Upper lobe of left lung (tissue), 6 donors: ENCODE measurements at regions not wholly inside any gene's neighbourhood (a gene's known extent, or its start where the extent isn't known, plus 50 kb on each side); places are given as distances from the start of the nearest gene placed in this dataset.

Experiments
- ATAC-seq, 2 donors: fragments of 200-7000 bp; cut with Tn5 transposase; one replicate each; pipeline ENCODE4 v1.9.1; 2022; ENCODE audit warnings: mild to moderate bottlenecking in 2 of 2, moderate library complexity in 2 of 2; ENCODE audit not compliant: low FRiP score in 2 of 2
- DNase-seq, 2 donors: peaks; one replicate each; pipeline ENCODE4 v3.0.0-alpha.2; 2019 to 2020
- H3K27ac ChIP-seq, 4 donors: fragments of 200-600 bp; sonication (generic); one replicate each; pipeline ENCODE4 v1.5.1; 2016 to 2019
- H3K27me3 ChIP-seq, 4 donors: fragments of 200-600 bp; sonication (generic); one replicate each; pipeline ENCODE4 v1.5.1; 2017 to 2019
- H3K36me3 ChIP-seq, 4 donors: fragments of 200-600 bp; sonication (generic); one replicate each; pipeline ENCODE4 v1.5.1; 2016 to 2019
- H3K4me1 ChIP-seq, 4 donors: fragments of 200-600 bp; sonication (generic); one replicate each; pipeline ENCODE4 v1.5.1; 2018 to 2019
- H3K4me3 ChIP-seq, 4 donors: fragments of 200-600 bp; sonication (generic); one replicate each; pipeline ENCODE4 v1.5.1; 2017 to 2019; ENCODE audit warnings: mild to moderate bottlenecking in 2 of 4, moderate library complexity in 1 of 4
- H3K9me3 ChIP-seq, 4 donors: fragments of 200-600 bp; sonication (generic); one replicate each; pipeline ENCODE4 v1.5.1; 2018 to 2019
- EP300 ChIP-seq, 4 donors: sonication (generic); formaldehyde crosslinking; IDR thresholded peaks; one replicate each; pipeline ENCODE4 v1.5.1; 2017; ENCODE audit warnings: antibody characterized with exemption in 4 of 4, control low read depth in 2 of 4
- POLR2A ChIP-seq, 4 donors: fragments of 450-650 bp; IDR thresholded peaks; one replicate each; pipeline ENCODE4 v1.5.1; 2016 to 2017; ENCODE audit warnings: antibody characterized with exemption in 4 of 4, mild to moderate bottlenecking in 2 of 4
- POLR2AphosphoS5 ChIP-seq, 2 donors: sonication (generic); formaldehyde crosslinking; IDR thresholded peaks; one replicate each; pipeline ENCODE4 v1.5.1; 2017; ENCODE audit warnings: antibody characterized with exemption in 2 of 2
- WGBS, 2 donors: methylation state at CpG; one replicate each; pipeline ENCODE4 v1.1.5; 2017 to 2018; 5-methylcytosine and 5-hydroxymethylcytosine counted together
- TF ChIP-seq, protein P1 (sequence below), 6 experiments: fragments of 450-650 bp in 4 of 6; fragments of 200-600 bp in 2 of 6; sonication (generic) in 2 of 6; IDR thresholded peaks; one replicate each; pipeline ENCODE4 v1.5.1; 2016 to 2019; ENCODE audit warnings: antibody characterized with exemption in 6 of 6
- donor health status: DM: no; HTN: no; CAD: no; lungs with moderate emphysema.
- donor health status: DM: no; HTN: yes; CAD: no; lungs with severe emphysema.

DNA sequence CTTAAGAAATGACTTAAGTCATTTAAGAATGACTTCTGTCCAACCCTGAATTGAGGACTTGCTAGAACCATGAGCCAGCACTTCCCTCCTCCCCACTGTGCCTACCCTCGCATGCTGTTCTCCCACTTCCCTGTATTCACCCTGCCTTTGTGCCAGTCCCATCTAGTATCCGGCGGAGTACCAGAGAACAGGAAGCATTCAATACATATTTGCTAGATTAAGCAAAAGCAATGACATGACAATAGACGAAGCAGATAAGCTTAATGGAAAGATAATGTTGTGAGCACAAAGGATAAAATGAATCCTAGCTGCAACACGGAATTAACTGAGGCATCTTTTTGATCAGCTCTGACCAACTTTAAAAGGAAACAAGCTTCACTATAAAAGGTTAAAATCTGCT is 328.5 kb downstream of the TDRD15 start:
- TF ChIP-seq, protein P1, sequence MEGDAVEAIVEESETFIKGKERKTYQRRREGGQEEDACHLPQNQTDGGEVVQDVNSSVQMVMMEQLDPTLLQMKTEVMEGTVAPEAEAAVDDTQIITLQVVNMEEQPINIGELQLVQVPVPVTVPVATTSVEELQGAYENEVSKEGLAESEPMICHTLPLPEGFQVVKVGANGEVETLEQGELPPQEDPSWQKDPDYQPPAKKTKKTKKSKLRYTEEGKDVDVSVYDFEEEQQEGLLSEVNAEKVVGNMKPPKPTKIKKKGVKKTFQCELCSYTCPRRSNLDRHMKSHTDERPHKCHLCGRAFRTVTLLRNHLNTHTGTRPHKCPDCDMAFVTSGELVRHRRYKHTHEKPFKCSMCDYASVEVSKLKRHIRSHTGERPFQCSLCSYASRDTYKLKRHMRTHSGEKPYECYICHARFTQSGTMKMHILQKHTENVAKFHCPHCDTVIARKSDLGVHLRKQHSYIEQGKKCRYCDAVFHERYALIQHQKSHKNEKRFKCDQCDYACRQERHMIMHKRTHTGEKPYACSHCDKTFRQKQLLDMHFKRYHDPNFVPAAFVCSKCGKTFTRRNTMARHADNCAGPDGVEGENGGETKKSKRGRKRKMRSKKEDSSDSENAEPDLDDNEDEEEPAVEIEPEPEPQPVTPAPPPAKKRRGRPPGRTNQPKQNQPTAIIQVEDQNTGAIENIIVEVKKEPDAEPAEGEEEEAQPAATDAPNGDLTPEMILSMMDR (IDR thresholded peaks at IDR 0.05), result no peak
- TF ChIP-seq POLR2AphosphoS5 (IDR thresholded peaks at IDR 0.05) (no peak), POLR2A (IDR thresholded peaks at IDR 0.05) (no peak), EP300 (IDR thresholded peaks at IDR 0.05) (no peak)
- ATAC-seq, result no peak
- H3K36me3 ChIP-seq, result no peaks in the 10 kb centered on the region

DNA sequence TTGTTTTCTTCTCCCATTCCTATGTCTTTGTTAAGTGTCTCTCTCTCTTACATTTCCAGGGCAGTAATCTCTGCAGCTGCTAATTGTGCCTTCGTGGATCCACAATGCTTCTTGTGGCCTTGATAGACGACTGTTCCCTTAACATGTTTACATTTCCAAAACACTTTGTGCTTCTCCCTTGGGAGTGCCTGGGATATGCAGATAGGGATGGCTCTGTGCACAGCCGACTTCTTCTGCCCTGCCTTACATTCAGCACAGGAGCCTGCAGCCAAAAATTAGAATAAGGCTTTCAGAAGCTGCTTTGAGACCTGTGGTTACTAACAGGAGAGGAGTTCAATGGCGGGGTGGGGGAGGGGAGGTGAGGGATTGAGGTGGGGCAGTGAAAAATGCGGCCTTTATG is 328.9 kb downstream of the TDRD15 start:
- Histone ChIP-seq H3K27me3 (no peaks in the 10 kb centered on the region), H3K4me1 (no peaks in the 10 kb centered on the region), H3K27ac (no peak overlapping the region), H3K36me3 (no peaks in the 10 kb centered on the region), H3K9me3 (no peaks in the 10 kb centered on the region), H3K4me3 (no peak overlapping the region)
- ATAC-seq (no peak), DNase-seq (no peak)
- WGBS, 2 donors, result 39 to 42% methylated on average over 5 of the region's 5 CpGs
- TF ChIP-seq EP300 (IDR thresholded peaks at IDR 0.05) (no peak), POLR2AphosphoS5 (IDR thresholded peaks at IDR 0.05) (no peak), POLR2A (IDR thresholded peaks at IDR 0.05) (no peak)
- TF ChIP-seq, protein P1 (IDR thresholded peaks at IDR 0.05), result no peak

More for the DNA sequence above, 328.5 kb downstream of the TDRD15 start:
- no peak for DNase-seq
- Histone ChIP-seq H3K27me3 (no peaks in the 10 kb centered on the region), H3K4me3 (no peak overlapping the region), H3K27ac (no peak overlapping the region), H3K4me1 (no peaks in the 10 kb centered on the region), H3K9me3 (no peaks in the 10 kb centered on the region)
- WGBS, 2 donors, result 46 to 48% methylated on average over 5 of the region's 5 CpGs

DNA sequence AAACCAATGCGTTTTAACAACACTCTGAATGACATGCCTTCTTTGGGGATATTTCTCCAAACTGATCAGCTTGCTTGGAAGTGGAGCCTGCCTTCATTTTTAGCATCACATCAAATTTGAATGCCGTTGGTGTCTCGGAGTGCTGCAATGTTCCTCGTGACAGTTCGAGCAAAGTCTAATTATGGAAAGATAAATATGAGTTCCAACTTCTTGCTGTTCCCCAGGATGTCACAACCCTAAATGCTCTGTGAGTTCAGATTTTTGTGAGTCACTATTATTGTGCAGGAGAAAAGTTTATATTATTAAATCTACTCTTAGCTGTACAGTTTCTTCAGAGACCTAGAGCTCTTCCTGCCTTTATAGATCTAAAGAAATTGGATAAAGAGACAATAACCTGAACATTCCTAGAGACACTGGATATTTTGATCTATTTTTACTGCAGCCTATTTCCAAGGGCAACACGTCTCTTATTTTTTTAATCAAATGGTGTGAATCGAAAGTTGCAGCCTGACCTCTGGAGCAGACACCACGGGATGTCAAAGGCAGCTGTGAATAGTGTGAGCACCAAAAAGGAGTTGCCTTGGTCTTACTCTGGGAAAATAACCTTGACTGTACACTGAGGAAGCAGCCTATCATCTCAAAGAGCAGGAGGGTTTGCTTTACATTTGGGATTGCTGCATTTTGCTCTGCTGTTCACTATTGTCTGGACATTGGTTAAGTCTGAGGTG is 330.1 kb downstream of the TDRD15 start:
- ATAC-seq, result no peak
- Histone ChIP-seq H3K4me1 (no peaks in the 10 kb centered on the region), H3K27ac (no peak overlapping the region), H3K9me3 (no peaks in the 10 kb centered on the region), H3K4me3 (no peak overlapping the region), H3K27me3 (no peaks in the 10 kb centered on the region), H3K36me3 (no peaks in the 10 kb centered on the region)
- DNase-seq, result no peak
- TF ChIP-seq POLR2AphosphoS5 (IDR thresholded peaks at IDR 0.05), result no peak
- no peak for TF ChIP-seq POLR2A (IDR thresholded peaks at IDR 0.05)
- no peak for TF ChIP-seq EP300 (IDR thresholded peaks at IDR 0.05)
- TF ChIP-seq, protein P1 (IDR thresholded peaks at IDR 0.05), result no peak
- WGBS, 2 donors, result 76 to 83% methylated on average over 8 of the region's 8 CpGs

DNA sequence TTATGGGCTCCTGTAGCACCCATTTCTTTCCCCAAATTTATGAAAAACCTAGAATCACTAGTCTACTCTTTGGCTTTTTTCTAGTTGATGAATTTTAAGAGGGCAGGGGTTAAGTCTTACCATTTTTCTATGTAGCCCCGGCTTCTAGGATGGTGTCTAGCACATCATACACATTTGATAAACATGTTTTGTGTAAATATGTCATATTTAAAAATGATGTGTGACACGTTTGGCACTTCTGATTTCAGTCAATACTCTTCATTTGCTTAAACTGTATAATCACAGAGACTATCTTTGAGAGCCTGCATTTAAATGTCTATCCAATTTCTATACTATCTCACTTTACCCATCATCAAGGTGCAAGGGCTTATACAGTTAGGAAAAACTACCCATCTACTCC is 331.1 kb downstream of the TDRD15 start:
- ATAC-seq (no peak), DNase-seq (no peak)
- no peak for TF ChIP-seq POLR2A (IDR thresholded peaks at IDR 0.05)
- TF ChIP-seq EP300 (IDR thresholded peaks at IDR 0.05), result no peak
- TF ChIP-seq, protein P1 (IDR thresholded peaks at IDR 0.05), result no peak
- TF ChIP-seq POLR2AphosphoS5 (IDR thresholded peaks at IDR 0.05), result no peak
- no peaks in the 10 kb centered on the region for H3K4me1 ChIP-seq
- no peaks in the 10 kb centered on the region for H3K27me3 ChIP-seq
- no peak overlapping the region for H3K27ac ChIP-seq
- no peaks in the 10 kb centered on the region for H3K9me3 ChIP-seq
- no peaks in the 10 kb centered on the region for H3K36me3 ChIP-seq
- 63 to 67% methylated on average over 2 of the region's 2 CpGs for WGBS, 2 donors
- H3K4me3 ChIP-seq, result no peak overlapping the region

DNA sequence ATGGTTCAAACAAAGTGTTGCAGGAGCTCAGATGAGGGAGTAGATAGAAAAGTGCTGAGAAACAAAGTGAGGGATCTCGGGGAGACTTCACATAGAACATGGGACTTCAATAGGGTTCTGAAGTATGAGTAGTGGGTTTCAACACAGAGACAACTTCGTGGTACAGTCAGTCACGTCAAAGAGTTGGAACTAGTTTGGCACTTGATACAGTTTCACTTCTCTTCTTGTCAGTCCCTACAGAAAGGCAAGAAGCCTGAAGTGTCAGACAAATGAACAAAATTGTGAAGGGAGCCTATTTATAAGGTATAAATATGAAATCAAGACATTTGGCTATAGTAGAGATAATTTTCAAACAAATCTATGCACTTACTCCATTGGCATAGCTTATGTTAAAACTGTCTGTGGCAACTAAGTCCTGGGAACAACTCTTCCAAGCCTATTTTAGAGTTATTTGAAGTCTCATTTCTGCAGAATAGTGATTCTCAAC is 338.0 kb downstream of the TDRD15 start:
- Histone ChIP-seq H3K4me3 (no peak overlapping the region), H3K9me3 (no peaks in the 10 kb centered on the region), H3K36me3 (no peaks in the 10 kb centered on the region), H3K27ac (no peak overlapping the region), H3K4me1 (no peaks in the 10 kb centered on the region), H3K27me3 (no peaks in the 10 kb centered on the region)
- ATAC-seq (no peak), DNase-seq (no peak)
- TF ChIP-seq, protein P1 (IDR thresholded peaks at IDR 0.05), result no peak
- no peak for TF ChIP-seq EP300 (IDR thresholded peaks at IDR 0.05)
- TF ChIP-seq POLR2AphosphoS5 (IDR thresholded peaks at IDR 0.05), result no peak
- no peak for TF ChIP-seq POLR2A (IDR thresholded peaks at IDR 0.05)
- 67 to 88% methylated on average over 3 of the region's 3 CpGs for WGBS, 2 donors
